Middle frontal gyrus (tissue), 1 donor: ENCODE measurements at regions not wholly inside any gene's neighbourhood (a gene's known extent, or its start where the extent isn't known, plus 50 kb on each side); places are given as distances from the start of the nearest gene placed in this dataset.
"Not testable (repeated sequence)": the region's sequence is repeated elsewhere in the genome, so short reads cannot be mapped to it uniquely, and the experiment has no call there.

Experiments used
- DNase-seq: peaks from one replicate; pipeline ENCODE4 v3.0.0-alpha.2; 2015; ENCODE audit warnings: low spot score; ENCODE audit errors: extremely low spot score

DNA sequence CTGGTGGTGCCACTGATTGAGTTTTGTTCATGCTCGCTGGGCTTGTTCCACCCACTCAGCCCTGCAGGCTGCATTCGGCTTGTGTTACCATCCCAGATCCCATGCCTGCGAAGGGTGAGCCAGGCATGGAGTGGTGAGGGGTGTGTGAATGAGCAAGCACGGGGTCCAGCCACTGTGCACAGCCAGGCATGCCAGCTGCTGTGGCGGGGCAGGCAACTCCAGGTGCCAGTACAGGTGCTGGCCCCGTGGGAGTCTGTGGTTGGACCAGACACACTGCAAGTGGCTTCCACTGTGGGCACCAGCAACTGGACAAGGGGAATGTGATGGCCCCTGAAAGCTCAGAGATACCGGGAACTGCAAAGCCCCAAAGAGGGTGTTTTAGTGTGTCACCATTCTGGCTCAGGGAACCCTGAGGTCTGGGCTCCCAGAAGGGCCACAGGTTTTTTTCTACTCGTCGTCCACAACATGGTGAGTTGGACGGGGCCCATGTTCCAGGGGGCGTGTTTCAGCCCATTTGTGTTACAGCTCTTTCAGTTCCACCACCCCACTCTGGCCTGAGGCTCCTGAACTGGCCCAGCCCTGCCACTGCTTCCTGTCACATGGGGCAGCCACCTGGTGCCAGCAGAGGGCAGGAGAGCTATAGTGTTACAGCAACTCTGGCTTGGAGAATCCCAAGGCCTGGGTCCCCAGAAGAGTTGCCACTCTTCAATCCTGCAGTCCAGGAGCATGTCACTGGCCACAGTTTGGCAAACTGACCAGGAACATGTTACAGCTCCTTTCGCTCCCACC, 217.0 kb upstream of the OBI1 start:
- DNase-seq, result no peak

DNA sequence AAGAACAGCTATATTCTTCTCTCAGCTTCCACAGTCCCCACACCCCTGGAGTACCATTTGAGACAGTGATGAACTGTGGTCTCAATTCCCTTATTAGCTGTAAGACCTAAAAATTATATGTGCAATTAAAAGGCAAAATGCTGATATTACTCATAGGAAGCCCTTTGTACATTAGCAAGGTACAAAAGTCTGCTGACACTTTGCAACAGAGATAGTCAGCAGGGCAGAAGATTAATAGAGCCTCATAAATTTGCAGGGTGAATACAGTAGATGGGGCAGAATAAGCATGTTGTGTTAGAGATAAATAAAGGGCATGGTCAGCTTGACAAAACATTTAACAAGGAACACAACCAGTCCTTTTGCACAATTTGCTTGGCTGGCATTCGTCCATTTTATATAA, 210.0 kb upstream of the OBI1 start:
- no peak for DNase-seq

DNA sequence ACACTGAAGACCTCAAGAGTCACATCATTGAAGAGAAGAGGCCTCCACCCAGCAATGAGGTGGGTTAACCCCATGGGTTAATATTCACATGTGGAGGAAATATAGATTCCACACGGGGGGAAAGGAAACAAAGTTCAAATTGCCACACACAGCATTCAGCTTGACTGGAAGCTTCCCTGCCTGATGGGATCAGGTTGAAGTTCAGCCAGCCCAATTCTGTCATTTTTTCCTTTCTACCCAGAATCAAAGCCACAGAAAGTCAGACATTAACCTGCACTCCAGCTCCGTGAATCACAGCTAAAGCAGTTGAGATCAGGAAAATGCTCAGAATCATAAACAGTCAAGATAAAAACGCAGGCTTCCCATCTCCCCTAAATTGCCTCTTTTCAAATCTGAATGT, 208.7 kb upstream of the OBI1 start:
- DNase-seq, result no peak

GRCh38 chr13:78866076-78866475, 207.1 kb upstream of the OBI1 start:
- not testable (repeated sequence) for DNase-seq

- DNase-seq, result no peak
These were observed 203.5 kb upstream of the OBI1 start for GRCh38 chr13:78862446-78862845.

DNA sequence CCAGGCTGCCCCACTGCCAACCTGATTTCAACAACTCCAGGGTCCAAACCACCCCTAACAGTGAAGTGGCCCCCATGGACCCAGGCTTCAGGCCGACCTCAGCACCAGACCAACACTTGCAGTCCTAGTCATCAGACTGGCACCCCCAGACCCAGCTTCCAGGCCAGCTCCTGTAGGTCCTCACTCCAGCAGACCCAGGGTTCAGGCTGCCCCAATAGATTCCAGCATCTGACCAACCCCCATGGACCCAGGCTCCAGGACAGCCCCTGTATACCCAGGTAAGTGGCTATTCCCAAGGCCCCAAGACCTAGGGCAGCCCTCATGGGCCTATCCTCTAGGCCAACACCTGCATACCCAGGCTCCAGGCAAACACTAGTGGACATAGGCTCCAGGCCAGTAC, 193.8 kb upstream of the OBI1 start:
- no peak for DNase-seq

DNA sequence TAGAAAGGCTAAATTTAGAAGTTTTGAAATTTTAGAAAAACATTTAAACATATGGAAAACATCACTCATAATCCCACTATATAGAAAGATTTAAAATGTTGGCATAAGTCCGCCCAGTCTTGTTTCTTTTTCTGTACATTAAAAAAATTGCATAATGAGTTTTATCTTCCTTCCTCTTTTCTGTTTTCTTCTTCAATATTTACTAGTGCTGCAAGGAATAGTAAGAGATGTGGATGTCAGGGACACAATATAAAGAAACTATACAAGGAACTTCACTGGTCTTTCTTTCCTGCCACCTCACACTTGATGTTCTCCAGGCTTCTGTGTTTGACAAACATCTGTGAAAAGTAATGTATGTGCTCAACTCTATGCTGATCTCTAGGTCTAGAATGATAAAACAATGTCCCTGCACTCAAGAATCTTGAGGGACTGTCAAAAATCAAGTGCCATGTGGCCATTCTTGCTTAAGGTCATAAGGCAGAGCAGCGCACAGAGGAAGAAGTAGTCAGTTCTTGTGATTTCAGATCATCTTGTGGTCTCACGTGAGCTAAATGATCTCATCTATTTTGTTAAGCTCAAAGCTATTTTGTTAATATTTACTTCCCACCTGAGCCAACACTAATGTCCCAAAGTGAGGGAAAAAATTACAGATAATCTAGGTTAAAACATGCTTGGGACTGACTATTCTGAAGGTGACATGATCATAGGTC, 186.9 kb upstream of the OBI1 start:
- no peak for DNase-seq

- no peak for DNase-seq
These were observed 185.2 kb upstream of the OBI1 start for GRCh38 chr13:78844106-78844505.

DNA sequence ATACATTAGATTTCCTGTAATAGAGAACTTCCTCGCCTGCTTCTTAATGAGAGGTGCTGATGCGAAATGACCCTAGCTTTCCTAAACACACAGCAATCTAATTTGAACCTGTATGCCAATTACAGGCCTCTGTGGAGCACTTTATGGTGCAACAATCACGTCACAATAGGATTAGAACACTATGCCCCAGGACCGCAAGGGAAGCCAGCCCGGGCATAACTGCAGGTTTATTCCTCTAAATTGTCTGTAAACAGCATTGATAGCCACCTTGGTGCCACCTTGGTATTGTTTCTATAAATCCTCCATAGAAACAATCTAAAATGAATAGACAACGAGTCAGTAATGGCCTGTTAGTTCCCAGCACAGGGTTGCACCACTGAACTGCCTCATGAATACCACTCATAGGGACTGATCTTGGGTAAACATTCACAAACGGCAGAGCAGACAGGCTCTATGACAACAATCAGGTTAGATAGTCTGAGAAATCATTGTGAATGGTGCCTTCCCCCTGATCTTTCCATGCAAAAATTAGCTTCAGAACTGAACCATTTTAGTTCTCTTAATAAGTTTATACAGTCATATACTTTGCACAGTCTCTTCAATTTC, 182.5 kb upstream of the OBI1 start:
- no peak for DNase-seq

- DNase-seq, result no peak
These were observed 177.4 kb upstream of the OBI1 start for GRCh38 chr13:78836238-78836784.

- no peak for DNase-seq
These were observed 173.5 kb upstream of the OBI1 start for GRCh38 chr13:78832461-78832860.

DNA sequence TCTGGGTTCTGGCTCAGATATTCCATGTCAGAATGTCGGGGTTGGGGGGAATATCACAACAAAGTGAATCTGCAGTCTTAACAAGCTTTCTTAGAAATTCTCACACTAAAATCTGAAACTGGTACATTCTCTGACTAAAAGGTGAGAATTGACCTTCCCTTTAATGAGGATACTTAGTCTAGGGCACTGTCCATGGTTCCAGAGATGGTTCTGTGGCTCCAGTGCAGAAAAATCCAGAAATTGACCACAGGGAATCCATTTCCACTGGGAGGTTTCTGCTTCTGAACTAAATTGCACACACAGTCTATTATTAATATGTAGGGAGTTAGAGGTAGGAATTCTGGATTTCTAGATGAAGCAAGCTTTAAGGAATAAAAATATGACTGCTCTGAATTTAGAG, 171.6 kb upstream of the OBI1 start:
- no peak for DNase-seq

- no peak for DNase-seq
These were observed 170.9 kb upstream of the OBI1 start for GRCh38 chr13:78829821-78830220.

DNA sequence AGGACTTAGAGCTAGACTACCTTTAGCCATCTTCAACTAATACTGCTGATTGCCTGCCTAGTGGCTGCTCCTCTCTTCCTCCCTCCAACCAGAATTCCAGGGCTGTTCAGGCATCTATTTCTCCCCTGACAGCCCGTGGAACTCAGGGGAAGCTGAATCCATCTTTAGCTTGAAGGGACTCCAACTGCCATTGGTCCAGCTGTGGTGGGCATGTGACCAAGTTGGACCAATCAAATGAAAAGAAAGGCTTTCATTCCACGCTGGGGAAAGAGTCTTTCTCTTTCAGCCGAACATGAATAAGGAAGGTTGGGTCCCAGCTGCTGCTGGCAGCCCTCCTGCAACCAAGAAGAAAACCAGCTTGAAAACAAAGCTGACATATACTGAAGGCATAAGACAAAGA, 168.5 kb upstream of the OBI1 start:
- no peak for DNase-seq

GRCh38 chr13:78826936-78827335, 168.0 kb upstream of the OBI1 start:
- no peak for DNase-seq

DNA sequence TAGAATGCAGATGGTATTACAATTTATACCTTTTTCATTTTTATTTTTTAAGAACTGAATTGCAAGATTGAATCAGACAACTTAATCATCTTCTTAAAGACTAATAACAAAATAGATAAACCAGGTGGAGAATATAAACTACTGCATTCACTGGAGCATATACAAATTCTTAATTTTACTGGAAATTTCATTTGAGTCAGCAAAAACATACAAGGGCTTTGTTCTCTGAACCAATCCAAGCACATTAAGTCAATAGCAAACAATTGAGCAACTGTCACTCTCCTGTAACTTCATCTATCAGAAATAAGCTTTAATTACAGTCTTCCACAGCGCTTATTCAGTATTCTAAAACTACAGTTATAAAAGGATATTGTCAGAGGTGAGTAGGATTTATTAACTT, 167.4 kb upstream of the OBI1 start:
- no peak for DNase-seq

DNA sequence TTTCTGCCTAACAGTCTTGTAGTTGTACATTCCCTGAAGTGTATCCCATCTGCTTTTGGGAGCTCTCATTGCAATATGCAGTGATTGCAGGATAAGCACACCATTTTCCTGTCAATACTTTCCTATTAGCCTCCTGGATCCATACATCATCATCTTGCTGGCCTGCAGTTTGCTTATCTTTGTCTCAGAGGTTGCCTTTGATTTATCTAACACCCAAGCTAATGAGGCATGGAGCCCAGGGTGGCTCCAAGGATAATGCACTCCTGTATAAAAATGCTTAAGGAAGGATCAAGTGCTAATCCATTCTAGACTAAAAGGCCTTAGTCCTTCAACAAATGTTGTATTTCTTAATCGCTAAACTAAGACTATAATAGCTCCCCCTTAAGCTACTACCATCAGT, 161.6 kb upstream of the OBI1 start:
- no peak for DNase-seq

DNA sequence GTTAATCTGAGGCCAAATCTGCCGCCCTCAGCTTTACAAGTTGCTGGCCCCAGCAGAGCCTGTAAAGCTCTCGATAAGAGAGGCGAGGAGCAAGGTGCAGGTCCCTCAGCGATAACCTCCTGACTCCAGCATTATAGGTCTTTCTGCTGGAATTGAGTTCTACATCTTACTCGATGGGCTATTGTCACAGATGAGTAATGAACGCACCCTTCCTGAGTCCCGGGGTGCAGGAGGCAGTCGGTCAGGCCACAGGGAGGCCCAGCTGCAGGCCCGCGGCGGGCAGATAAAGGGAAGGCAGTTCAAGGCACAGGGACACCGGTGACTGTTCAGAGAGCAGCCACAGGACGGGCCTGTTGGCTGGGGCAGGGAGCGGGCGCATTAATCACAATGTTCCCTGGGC, 157.6 kb upstream of the OBI1 start:
- DNase-seq, result no peak

DNA sequence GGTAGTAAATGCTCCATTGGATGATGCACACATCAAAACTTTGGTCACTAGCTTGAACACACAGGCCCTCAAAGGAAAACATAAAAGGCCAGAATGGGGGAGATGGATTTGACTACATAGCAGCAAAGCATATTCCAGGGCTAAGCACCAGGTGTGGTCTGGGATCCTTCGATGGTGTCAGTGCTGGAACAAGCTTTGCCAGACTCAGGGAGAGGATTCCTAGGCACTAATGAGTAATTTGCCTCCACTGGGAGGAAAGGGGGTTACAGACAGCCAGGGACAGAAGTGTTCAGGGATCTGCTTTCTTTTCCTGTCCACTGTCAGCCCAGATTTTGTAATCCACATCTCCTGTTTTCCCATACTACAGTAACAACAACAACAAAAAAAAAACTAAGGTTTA, 157.2 kb upstream of the OBI1 start:
- DNase-seq, result no peak

GRCh38 chr13:78806457-78806856, 147.5 kb upstream of the OBI1 start:
- no peak for DNase-seq

DNA sequence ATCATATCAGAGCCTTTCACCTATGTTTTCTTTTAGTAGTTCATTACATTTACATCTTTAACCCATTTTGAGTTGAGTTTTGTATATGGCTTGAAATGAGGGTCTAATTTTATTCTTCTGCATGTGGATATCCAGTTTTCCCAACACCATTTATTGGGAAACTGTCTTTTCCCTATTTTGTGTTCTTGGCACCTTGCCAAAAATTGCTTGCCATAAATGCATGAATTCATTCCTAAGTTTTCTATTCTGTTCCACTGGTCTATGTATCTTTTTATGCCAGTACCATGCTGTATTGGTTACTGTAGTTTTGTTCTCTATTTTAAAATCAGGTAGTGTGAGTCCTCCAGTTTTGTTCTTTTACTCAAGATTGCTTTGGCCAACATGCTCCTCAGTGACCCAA, 144.0 kb upstream of the OBI1 start:
- DNase-seq, result no peak

- no peak for DNase-seq
These were observed 128.2 kb upstream of the OBI1 start for GRCh38 chr13:78787190-78787589.
